Spleen (tissue), 11 donors: ENCODE measurements at regions not wholly inside any gene's neighbourhood (a gene's known extent, or its start where the extent isn't known, plus 50 kb on each side); places are given as distances from the start of the nearest gene placed in this dataset.
A peak's percentile ranks its signal among the peaks of the same experiment; 100 is the strongest.

Experiments used
- DNase-seq: peaks from one replicate; pipeline ENCODE4 v3.0.0-alpha.2; 2020
- H3K27ac ChIP-seq, 8 donors: fragments of 200-600 bp; sonication (generic) in 7 of 8; 1 replicate in 4 of 8; 2 replicates in 4 of 8; pipeline versions ENCODE4 v1.5.0 to v1.8.0; 2016 to 2021; ENCODE audit warnings: inconsistent platforms in 4 of 8, mild to moderate bottlenecking in 4 of 8, moderate library complexity in 1 of 8
- H3K27me3 ChIP-seq, 7 donors: fragments of 200-600 bp; sonication (generic) in 6 of 7; replicated peaks in 1 of 7; 1 replicate in 4 of 7; 2 replicates in 3 of 7; pipeline versions ENCODE4 v1.5.0 to v1.8.0; 2016 to 2021; ENCODE audit warnings: inconsistent platforms in 3 of 7, mild to moderate bottlenecking in 1 of 7
- H3K36me3 ChIP-seq, 6 donors: fragments of 200-600 bp; sonication (generic) in 5 of 6; 1 replicate in 4 of 6; 2 replicates in 2 of 6; pipeline versions ENCODE4 v1.5.0 to v1.8.0; 2016 to 2021; ENCODE audit warnings: inconsistent platforms in 2 of 6
- H3K4me1 ChIP-seq, 6 donors: fragments of 200-600 bp; sonication (generic) in 5 of 6; 1 replicate in 3 of 6; 2 replicates in 3 of 6; pipeline versions ENCODE4 v1.5.0 to v1.8.0; 2016 to 2021; ENCODE audit warnings: inconsistent platforms in 3 of 6
- H3K4me3 ChIP-seq, 8 donors: fragments of 200-600 bp; sonication (generic) in 7 of 8; 1 replicate in 4 of 8; 2 replicates in 4 of 8; pipeline versions ENCODE4 v1.5.0 to v1.8.0; 2016 to 2021; ENCODE audit warnings: inconsistent platforms in 4 of 8, mild to moderate bottlenecking in 4 of 8, moderate library complexity in 2 of 8
- H3K9me3 ChIP-seq, 8 donors: fragments of 200-600 bp; sonication (generic) in 7 of 8; 1 replicate in 4 of 8; 2 replicates in 4 of 8; pipeline versions ENCODE4 v1.5.0 to v1.8.0; 2016 to 2021; ENCODE audit warnings: inconsistent platforms in 4 of 8
- CTCF ChIP-seq, 11 experiments: fragments of 200-600 bp in 7 of 11; fragments of 450-650 bp in 4 of 11; sonication (generic) in 4 of 11; IDR thresholded peaks in 8 of 11; conservative IDR thresholded peaks in 3 of 11; 1 replicate in 7 of 11; 2 replicates in 4 of 11; pipeline versions ENCODE4 v1.4.0 to v1.8.0; 2016 to 2021; ENCODE audit warnings: antibody characterized with exemption in 11 of 11, inconsistent platforms in 4 of 11, mild to moderate bottlenecking in 1 of 11
- POLR2A ChIP-seq, 3 donors: fragments of 450-650 bp; IDR thresholded peaks; one replicate each; pipeline ENCODE4 v1.5.1; 2017; ENCODE audit warnings: antibody characterized with exemption in 3 of 3, mild to moderate bottlenecking in 1 of 3
- POLR2AphosphoS5 ChIP-seq, 3 donors: sonication (generic); formaldehyde crosslinking; IDR thresholded peaks; one replicate each; pipeline ENCODE4 v1.5.1; 2017; ENCODE audit warnings: antibody characterized with exemption in 3 of 3
- WGBS, 5 donors: extraction: QIAGEN DNeasy Blood & Tissue Kit in 3 of 5; methylation state at CpG; one replicate each; pipeline versions ENCODE4 v1.1.5 to v1.1.7; 2013 to 2018; 5-methylcytosine and 5-hydroxymethylcytosine counted together
- intact Hi-C: fragments of 100-400 bp; cut with DNase I; formaldehyde crosslinking; loops from one replicate; pipeline ENCODE4 v1.15.0; 2023; ENCODE audit warnings: low total_unique reads
- donor health status: healthy with polysubstance abuse.
- donor health status: DM: no; HTN: no; CAD: no; lungs with moderate emphysema.
- donor health status: DM: no; HTN: no; CAD: no.
- donor health status: Bipolar disorder and iron deficiency.
- donor health status: healthy.
- donor health status: DM: no; HTN: no; CAD: no.
- donor health status: DM: yes; HTN: yes; CAD: no.

DNA sequence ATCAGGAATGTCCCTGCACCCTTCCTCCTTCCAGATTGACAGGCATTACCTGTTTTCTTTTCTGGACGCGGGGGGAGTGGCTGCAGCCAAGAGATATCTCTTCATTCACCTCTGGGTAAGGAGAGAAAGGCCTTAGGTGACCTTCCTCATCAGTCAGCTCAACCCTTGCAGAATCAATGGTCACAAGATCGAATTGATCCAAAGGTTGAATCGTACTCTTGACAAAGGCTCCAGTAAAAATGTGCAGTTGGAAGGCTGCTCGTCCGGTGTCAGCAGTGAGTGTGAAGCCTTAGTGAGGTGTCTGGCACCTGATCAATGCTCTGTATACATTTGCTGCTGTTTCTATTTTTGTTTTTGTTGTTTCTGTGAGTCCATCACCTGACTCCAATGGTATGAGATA is 282.6 kb upstream of the AJAP1 start:
- no peak for DNase-seq
- no peak for TF ChIP-seq CTCF (IDR thresholded peaks at IDR 0.05 in 8 of 11, conservative IDR thresholded peaks at IDR 0.05 in 3 of 11)
- TF ChIP-seq POLR2AphosphoS5 (IDR thresholded peaks at IDR 0.05): no peak
- no peak for TF ChIP-seq POLR2A (IDR thresholded peaks at IDR 0.05)
- Histone ChIP-seq H3K4me1 (no peaks in the 10 kb centered on the region), H3K4me3 (no peak overlapping the region), H3K27ac (no peak overlapping the region), H3K27me3 (no peaks in the 10 kb centered on the region), H3K36me3 (no peaks in the 10 kb centered on the region), H3K9me3 (peaks cover 0 to 5% (median 0%) of the 10 kb centered on the region in 8 donors)
- intact Hi-C loops: no loop called here
- 82 to 94% (median 91%) methylated on average over 4 to 6 of the region's 6 CpGs for WGBS, 5 donors

- DNase-seq: no peak
- no peak overlapping the region for H3K27ac ChIP-seq
- no peak overlapping the region for H3K4me3 ChIP-seq
- H3K9me3 ChIP-seq: peaks cover 0 to 18% (median 7%) of the 10 kb centered on the region in 8 donors
- 67 to 89% (median 77%) methylated on average over 1 of the region's 1 CpG for WGBS, 5 donors
- no peaks in the 10 kb centered on the region for H3K27me3 ChIP-seq
- H3K4me1 ChIP-seq: no peaks in the 10 kb centered on the region
- intact Hi-C loops: no loop called here
- H3K36me3 ChIP-seq: no peaks in the 10 kb centered on the region
- TF ChIP-seq POLR2A (IDR thresholded peaks at IDR 0.05) (no peak), CTCF (IDR thresholded peaks at IDR 0.05 in 8 of 11, conservative IDR thresholded peaks at IDR 0.05 in 3 of 11) (no peak), POLR2AphosphoS5 (IDR thresholded peaks at IDR 0.05) (no peak)
These were observed 278.6 kb upstream of the AJAP1 start for GRCh38 chr1:4375812-4376211.

DNA sequence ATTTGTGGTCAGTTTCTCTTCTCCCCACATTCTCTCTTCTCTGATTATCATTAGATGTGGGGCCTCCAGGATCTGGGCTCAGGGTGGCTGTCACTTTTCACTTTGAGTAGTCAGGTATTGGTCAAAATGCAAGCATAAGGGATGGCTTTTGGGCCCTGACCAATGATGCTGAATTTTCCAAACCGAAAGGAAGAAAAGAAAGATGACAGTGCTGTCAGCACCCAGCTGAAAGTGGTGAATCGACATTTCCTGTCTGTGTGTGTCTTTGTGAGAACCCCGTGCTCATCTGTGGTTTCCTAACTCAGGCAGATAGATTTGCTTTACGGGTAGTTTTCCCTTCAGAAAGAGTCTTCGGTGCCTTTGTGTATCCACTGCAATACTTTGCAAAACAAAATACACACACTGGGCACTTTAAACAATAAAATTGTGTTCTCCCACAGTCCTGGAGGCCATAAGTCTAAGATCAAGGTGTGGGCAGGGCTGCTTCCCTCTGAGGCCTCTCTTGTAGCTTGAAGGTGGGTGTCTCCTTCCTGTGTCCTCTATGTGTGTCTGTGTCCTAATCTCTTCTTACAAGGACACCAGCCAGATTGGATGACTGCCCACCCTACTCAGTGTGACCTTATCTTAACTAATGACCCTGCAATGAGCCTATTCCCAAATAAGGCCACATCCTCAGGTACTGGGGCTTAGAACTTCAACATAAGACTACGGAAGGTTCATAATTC is 274.8 kb upstream of the AJAP1 start:
- Histone ChIP-seq H3K9me3 (peaks cover 0 to 48% (median 29%) of the 10 kb centered on the region in 8 donors), H3K27me3 (no peaks in the 10 kb centered on the region), H3K27ac (peak overlapping the region in 1 of 8 donors; percentile 27), H3K4me3 (no peak overlapping the region), H3K36me3 (no peaks in the 10 kb centered on the region), H3K4me1 (no peaks in the 10 kb centered on the region)
- intact Hi-C loops: no loop called here
- 63 to 88% (median 76%) methylated on average over 6 of the region's 6 CpGs for WGBS, 5 donors
- no peak for TF ChIP-seq POLR2AphosphoS5 (IDR thresholded peaks at IDR 0.05)
- TF ChIP-seq POLR2A (IDR thresholded peaks at IDR 0.05): no peak
- TF ChIP-seq CTCF (IDR thresholded peaks at IDR 0.05 in 8 of 11, conservative IDR thresholded peaks at IDR 0.05 in 3 of 11): no peak
- DNase-seq: no peak

DNA sequence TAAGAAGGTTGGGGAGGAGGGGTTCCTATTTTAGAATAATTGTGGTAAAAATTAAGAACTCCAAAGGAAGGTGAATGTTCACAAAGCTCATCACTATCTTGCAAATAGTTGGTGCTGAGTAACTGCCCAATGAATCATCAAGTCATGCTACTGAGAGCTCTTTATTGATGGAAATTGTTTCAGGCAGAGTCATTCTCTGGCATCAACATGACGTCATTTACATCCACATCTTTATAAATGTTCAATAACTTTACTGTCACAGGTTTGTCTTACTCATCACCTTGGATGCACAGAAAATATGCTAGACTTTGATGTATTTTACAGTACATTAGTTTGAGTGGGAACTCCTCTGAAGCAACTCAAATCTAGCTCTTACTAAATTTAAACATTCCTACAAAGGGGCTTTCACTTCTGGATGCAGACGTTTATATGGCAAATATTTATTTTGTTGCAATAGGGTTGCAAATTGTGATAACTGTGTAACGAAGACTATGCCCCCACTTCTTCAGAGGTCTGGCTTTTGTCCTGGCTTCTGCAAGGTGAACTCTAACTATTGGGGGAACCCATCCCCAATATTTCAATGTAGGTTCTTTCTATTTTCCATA is 273.7 kb upstream of the AJAP1 start:
- Histone ChIP-seq H3K9me3 (peaks cover 0 to 48% (median 29%) of the 10 kb centered on the region in 8 donors), H3K36me3 (no peaks in the 10 kb centered on the region), H3K27me3 (no peaks in the 10 kb centered on the region), H3K4me3 (no peak overlapping the region), H3K27ac (no peak overlapping the region), H3K4me1 (no peaks in the 10 kb centered on the region)
- DNase-seq: no peak
- intact Hi-C loops: no loop called here
- no peak for TF ChIP-seq CTCF (IDR thresholded peaks at IDR 0.05 in 8 of 11, conservative IDR thresholded peaks at IDR 0.05 in 3 of 11)
- no peak for TF ChIP-seq POLR2A (IDR thresholded peaks at IDR 0.05)
- no peak for TF ChIP-seq POLR2AphosphoS5 (IDR thresholded peaks at IDR 0.05)
- WGBS, 5 donors: 50 to 70% (median 59%) methylated on average over 3 of the region's 3 CpGs
